H9 (cell line): ENCODE measurements at regions not wholly inside any gene's neighbourhood (a gene's known extent, or its start where the extent isn't known, plus 50 kb on each side); places are given as distances from the start of the nearest gene placed in this dataset.

Experiments
- DNase-seq: peaks from one replicate; pipeline ENCODE4 v3.0.0-alpha.2; 2017
- H2AFZ ChIP-seq: one replicate; pipeline ENCODE4 v1.6.1; 2013; ENCODE audit warnings: mild to moderate bottlenecking, low read length, control low read depth, moderate library complexity
- H2AK5ac ChIP-seq: 2 replicates; pipeline ENCODE4 v1.6.1; 2013; ENCODE audit warnings: low read length, control low read depth, mixed read lengths; ENCODE audit not compliant: insufficient read length
- H2BK120ac ChIP-seq: one replicate; pipeline ENCODE4 v1.6.1; 2013; ENCODE audit warnings: low read depth, mild to moderate bottlenecking, low read length, control low read depth, inconsistent platforms; ENCODE audit not compliant: poor library complexity, severe bottlenecking
- H2BK12ac ChIP-seq: 2 replicates; pipeline ENCODE4 v1.6.1; 2013; ENCODE audit warnings: low read length, control low read depth, mixed read lengths, low read depth; ENCODE audit not compliant: insufficient read length
- H2BK15ac ChIP-seq: 2 replicates; pipeline ENCODE4 v1.6.1; 2013; ENCODE audit warnings: low read depth, low read length, control low read depth
- H2BK20ac ChIP-seq: one replicate; pipeline ENCODE4 v1.6.1; 2013; ENCODE audit warnings: low read depth, mild to moderate bottlenecking, low read length, control low read depth, inconsistent platforms; ENCODE audit not compliant: poor library complexity, severe bottlenecking
- H2BK5ac ChIP-seq: 2 replicates; pipeline ENCODE4 v1.6.1; 2013; ENCODE audit warnings: low read length, control low read depth, mixed read lengths; ENCODE audit not compliant: insufficient read length
- H3K14ac ChIP-seq: 2 replicates; pipeline ENCODE4 v1.6.1; 2013; ENCODE audit warnings: low read length, control low read depth; ENCODE audit not compliant: insufficient read depth
- H3K18ac ChIP-seq: 2 replicates; pipeline ENCODE4 v1.6.1; 2013; ENCODE audit warnings: low read depth, mild to moderate bottlenecking, mixed read lengths, low read length, control low read depth; ENCODE audit not compliant: insufficient read length
- H3K23ac ChIP-seq: 2 replicates; pipeline ENCODE4 v1.6.1; 2013; ENCODE audit warnings: low read length, control low read depth, mixed read lengths, low read depth; ENCODE audit not compliant: insufficient read length
- H3K23me2 ChIP-seq: 2 replicates; pipeline ENCODE4 v1.6.1; 2013; ENCODE audit warnings: low read depth, mild to moderate bottlenecking, mixed read lengths, low read length, control low read depth; ENCODE audit not compliant: insufficient read length, poor library complexity, severe bottlenecking
- H3K27ac ChIP-seq: 2 replicates; pipeline ENCODE4 v1.5.1; 2013; ENCODE audit warnings: low read length, control low read depth, mixed read lengths, low read depth; ENCODE audit not compliant: insufficient read length
- H3K27me3 ChIP-seq: 2 replicates; pipeline ENCODE4 v1.6.1; 2013; ENCODE audit warnings: low read length, control low read depth, inconsistent platforms; ENCODE audit not compliant: insufficient read depth
- H3K4ac ChIP-seq: 2 replicates; pipeline ENCODE4 v1.6.1; 2013; ENCODE audit warnings: low read depth, mild to moderate bottlenecking, control low read depth, inconsistent platforms, low read length, moderate library complexity
- H3K4me1 ChIP-seq: 2 replicates; pipeline ENCODE4 v1.6.1; 2013; ENCODE audit warnings: low read length, control low read depth, inconsistent platforms; ENCODE audit not compliant: insufficient read depth
- H3K4me2 ChIP-seq: 2 replicates; pipeline ENCODE4 v1.6.1; 2013; ENCODE audit warnings: low read length, control low read depth, mixed read lengths; ENCODE audit not compliant: insufficient read length, insufficient read depth
- H3K56ac ChIP-seq: 2 replicates; pipeline ENCODE4 v1.6.1; 2013; ENCODE audit warnings: low read depth, mild to moderate bottlenecking, mixed read lengths, low read length, control low read depth; ENCODE audit not compliant: insufficient read length
- H3K79me1 ChIP-seq: 2 replicates; pipeline ENCODE4 v1.6.1; 2013; ENCODE audit warnings: low read depth, mild to moderate bottlenecking, moderate library complexity, low read length, control low read depth, inconsistent platforms; ENCODE audit not compliant: insufficient read depth, poor library complexity, severe bottlenecking
- H3K79me2 ChIP-seq: 2 replicates; pipeline ENCODE4 v1.6.1; 2013; ENCODE audit warnings: low read length, control low read depth, inconsistent platforms; ENCODE audit not compliant: insufficient read depth
- H3K9ac ChIP-seq: 2 replicates; pipeline ENCODE4 v1.6.1; 2013; ENCODE audit warnings: low read length, control low read depth, mixed read lengths; ENCODE audit not compliant: insufficient read length; ENCODE audit errors: extremely low read depth
- H3K9me3 ChIP-seq: one replicate; pipeline ENCODE4 v1.6.1; 2013; ENCODE audit warnings: low read depth, low read length, inconsistent platforms; ENCODE audit not compliant: control insufficient read depth
- H3T11ph ChIP-seq: one replicate; pipeline ENCODE4 v1.6.1; 2013; ENCODE audit warnings: mild to moderate bottlenecking, low read length, control low read depth, inconsistent platforms
- H4K20me1 ChIP-seq: one replicate; pipeline ENCODE4 v1.6.1; 2013; ENCODE audit not compliant: control insufficient read depth, insufficient read length, insufficient read depth
- H4K5ac ChIP-seq: 2 replicates; pipeline ENCODE4 v1.6.1; 2013; ENCODE audit warnings: low read depth, mild to moderate bottlenecking, mixed read lengths, low read length, control low read depth; ENCODE audit not compliant: insufficient read length
- H4K8ac ChIP-seq: replicated peaks from 2 replicates; pipeline ENCODE4 v1.6.1; 2013; ENCODE audit warnings: low read length, control low read depth, mixed read lengths, low read depth; ENCODE audit not compliant: insufficient read length
- H4K91ac ChIP-seq: 2 replicates; pipeline ENCODE4 v1.6.1; 2013; ENCODE audit warnings: low read depth, mild to moderate bottlenecking, moderate library complexity, mixed read lengths, low read length, control low read depth; ENCODE audit not compliant: insufficient read length
- H3K27ac Mint-ChIP-seq, 3 experiments: 2 replicates in 2 of 3; 3 replicates in 1 of 3; pipeline ENCODE4 v1.8.0; 2020 to 2021; ENCODE audit warnings: mixed read lengths in 3 of 3, mild to moderate bottlenecking in 1 of 3, moderate library complexity in 1 of 3
- H3K27me3 Mint-ChIP-seq: 2 replicates; pipeline ENCODE4 v1.8.0; 2021; ENCODE audit warnings: low read depth, mild to moderate bottlenecking, moderate library complexity, mixed read lengths
- H3K36me3 Mint-ChIP-seq, 3 experiments: 2 replicates in 2 of 3; 3 replicates in 1 of 3; pipeline ENCODE4 v1.8.0; 2020 to 2021; ENCODE audit warnings: low read depth in 3 of 3, mixed read lengths in 3 of 3; ENCODE audit not compliant: insufficient read depth in 1 of 3
- H3K4me1 Mint-ChIP-seq, 2 experiments: 2 replicates each; pipeline ENCODE4 v1.8.0; 2020; ENCODE audit warnings: mixed read lengths in 2 of 2
- H3K4me3 Mint-ChIP-seq, 2 experiments: 2 replicates in 1 of 2; 3 replicates in 1 of 2; pipeline ENCODE4 v1.8.0; 2020 to 2021; ENCODE audit warnings: mild to moderate bottlenecking in 2 of 2, mixed read lengths in 2 of 2, moderate library complexity in 1 of 2
- H3K9me3 Mint-ChIP-seq, 2 experiments: 2 replicates in 1 of 2; 3 replicates in 1 of 2; pipeline ENCODE4 v1.8.0; 2020; ENCODE audit warnings: mild to moderate bottlenecking in 2 of 2, mixed read lengths in 2 of 2, moderate library complexity in 1 of 2
- CTCF ChIP-seq: fragments of 200-600 bp; sonication (generic); conservative IDR thresholded peaks from 3 replicates; pipeline ENCODE4 v1.8.0; 2021; ENCODE audit warnings: antibody characterized with exemption, mild to moderate bottlenecking
- WGBS: extraction: QIAGEN DNeasy Blood & Tissue Kit; methylation state at CpG from one replicate; pipeline ENCODE4 v1.1.7; 2013; ENCODE audit warnings: missing lambda C conversion rate, low lambda C conversion rate, mixed read lengths; ENCODE audit not compliant: insufficient read length; ENCODE audit errors: extremely low coverage; 5-methylcytosine and 5-hydroxymethylcytosine counted together

DNA sequence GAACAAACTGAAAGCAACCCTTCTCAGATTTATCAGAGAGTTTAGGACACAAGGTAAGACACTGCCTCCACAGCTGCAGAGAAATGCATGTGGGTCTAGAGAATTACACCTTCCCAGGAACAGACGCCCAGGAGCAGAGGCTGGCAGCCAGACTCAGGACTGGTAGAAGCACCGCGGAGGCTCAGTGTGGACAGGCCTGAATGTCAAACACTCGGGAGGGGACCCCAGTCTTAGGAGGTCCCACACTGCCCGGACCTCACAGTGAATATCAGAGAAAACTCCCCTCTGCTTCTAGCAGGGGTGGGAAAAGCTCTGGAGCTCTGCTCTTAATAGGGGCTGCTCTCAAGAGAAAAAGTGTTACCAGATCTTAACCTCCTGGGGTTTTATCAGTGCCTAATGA is 952.7 kb downstream of the BRD1 start:
- Histone ChIP-seq H2AFZ (no peak overlapping the region), H4K8ac (no peak overlapping the region), H4K20me1 (no peaks in the 10 kb centered on the region), H3K79me2 (no peaks in the 10 kb centered on the region), H2BK15ac (no peak overlapping the region), H3K79me1 (no peaks in the 10 kb centered on the region), H3K9ac (no peak overlapping the region), H2BK120ac (no peak overlapping the region), H2BK20ac (no peak overlapping the region), H2BK12ac (no peak overlapping the region), H4K91ac (no peak overlapping the region), H3T11ph (no peak overlapping the region), H3K27me3 (no peaks in the 10 kb centered on the region), H3K9me3 (no peaks in the 10 kb centered on the region), H3K18ac (no peak overlapping the region), H3K27ac (no peak overlapping the region), H3K4ac (no peak overlapping the region), H3K23ac (no peak overlapping the region), H3K23me2 (no peaks in the 10 kb centered on the region), H3K14ac (no peak overlapping the region), H4K5ac (no peak overlapping the region), H3K4me1 (no peaks in the 10 kb centered on the region), H2AK5ac (no peak overlapping the region), H2BK5ac (no peak overlapping the region), H3K56ac (no peak overlapping the region), H3K4me2 (no peak overlapping the region)
- no peak for TF ChIP-seq CTCF
- no CpG with 5 or more reads among the region's 5 CpGs for WGBS
- peaks cover 0 to 4% of the 10 kb centered on the region in 2 experiments; a peak in 2 of 5 replicates for H3K9me3 Mint-ChIP-seq
- H3K36me3 Mint-ChIP-seq = no peaks in the 10 kb centered on the region
- H3K27me3 Mint-ChIP-seq = peaks cover 37% of the 10 kb centered on the region
- H3K4me1 Mint-ChIP-seq = peaks cover 11 to 19% of the 10 kb centered on the region in 2 experiments
- no peak overlapping the region for H3K4me3 Mint-ChIP-seq
- H3K27ac Mint-ChIP-seq = no peak overlapping the region; a peak in 1 of 7 replicates
- DNase-seq = no peak
